ENCODE measurements at regions not wholly inside any gene's neighbourhood (a gene's known extent, or its start where the extent isn't known, plus 50 kb on each side); places are given as distances from the start of the nearest gene placed in this dataset.

DNA sequence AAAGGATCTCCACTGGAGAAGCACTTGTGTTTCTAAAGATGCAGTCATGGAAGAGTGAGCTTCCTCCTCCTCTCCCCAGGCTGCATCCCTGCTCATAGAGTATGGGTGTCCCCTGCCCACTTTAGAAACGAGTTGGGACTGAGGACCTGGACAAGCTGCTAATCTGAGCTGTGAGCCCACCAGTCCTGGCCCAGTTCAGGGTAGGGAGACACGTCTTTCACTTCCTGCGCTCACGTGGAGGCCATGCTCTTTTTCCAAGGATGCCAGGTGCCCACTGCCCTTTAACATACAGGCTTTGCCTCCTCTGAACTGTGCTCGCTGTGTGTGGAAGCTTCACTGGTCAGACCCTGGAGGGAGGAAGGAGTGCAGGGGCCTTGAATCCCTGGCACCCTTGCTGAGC, 316.3 kb downstream of the UACA start:
- in situ Hi-C loops (cut with HindIII; ENCODE audit: low sequenced_read_pairs), result no loop called here
- TF ChIP-seq, protein P1, sequence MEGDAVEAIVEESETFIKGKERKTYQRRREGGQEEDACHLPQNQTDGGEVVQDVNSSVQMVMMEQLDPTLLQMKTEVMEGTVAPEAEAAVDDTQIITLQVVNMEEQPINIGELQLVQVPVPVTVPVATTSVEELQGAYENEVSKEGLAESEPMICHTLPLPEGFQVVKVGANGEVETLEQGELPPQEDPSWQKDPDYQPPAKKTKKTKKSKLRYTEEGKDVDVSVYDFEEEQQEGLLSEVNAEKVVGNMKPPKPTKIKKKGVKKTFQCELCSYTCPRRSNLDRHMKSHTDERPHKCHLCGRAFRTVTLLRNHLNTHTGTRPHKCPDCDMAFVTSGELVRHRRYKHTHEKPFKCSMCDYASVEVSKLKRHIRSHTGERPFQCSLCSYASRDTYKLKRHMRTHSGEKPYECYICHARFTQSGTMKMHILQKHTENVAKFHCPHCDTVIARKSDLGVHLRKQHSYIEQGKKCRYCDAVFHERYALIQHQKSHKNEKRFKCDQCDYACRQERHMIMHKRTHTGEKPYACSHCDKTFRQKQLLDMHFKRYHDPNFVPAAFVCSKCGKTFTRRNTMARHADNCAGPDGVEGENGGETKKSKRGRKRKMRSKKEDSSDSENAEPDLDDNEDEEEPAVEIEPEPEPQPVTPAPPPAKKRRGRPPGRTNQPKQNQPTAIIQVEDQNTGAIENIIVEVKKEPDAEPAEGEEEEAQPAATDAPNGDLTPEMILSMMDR (IDR thresholded peaks at IDR 0.05; ENCODE audit: low read depth, low read length), result no peak
- DNase-seq (ENCODE audit: low read depth, low spot score), result no peak
- H3K4me3 ChIP-seq (ENCODE audit: low read depth, low read length), result no peak overlapping the region

DNA sequence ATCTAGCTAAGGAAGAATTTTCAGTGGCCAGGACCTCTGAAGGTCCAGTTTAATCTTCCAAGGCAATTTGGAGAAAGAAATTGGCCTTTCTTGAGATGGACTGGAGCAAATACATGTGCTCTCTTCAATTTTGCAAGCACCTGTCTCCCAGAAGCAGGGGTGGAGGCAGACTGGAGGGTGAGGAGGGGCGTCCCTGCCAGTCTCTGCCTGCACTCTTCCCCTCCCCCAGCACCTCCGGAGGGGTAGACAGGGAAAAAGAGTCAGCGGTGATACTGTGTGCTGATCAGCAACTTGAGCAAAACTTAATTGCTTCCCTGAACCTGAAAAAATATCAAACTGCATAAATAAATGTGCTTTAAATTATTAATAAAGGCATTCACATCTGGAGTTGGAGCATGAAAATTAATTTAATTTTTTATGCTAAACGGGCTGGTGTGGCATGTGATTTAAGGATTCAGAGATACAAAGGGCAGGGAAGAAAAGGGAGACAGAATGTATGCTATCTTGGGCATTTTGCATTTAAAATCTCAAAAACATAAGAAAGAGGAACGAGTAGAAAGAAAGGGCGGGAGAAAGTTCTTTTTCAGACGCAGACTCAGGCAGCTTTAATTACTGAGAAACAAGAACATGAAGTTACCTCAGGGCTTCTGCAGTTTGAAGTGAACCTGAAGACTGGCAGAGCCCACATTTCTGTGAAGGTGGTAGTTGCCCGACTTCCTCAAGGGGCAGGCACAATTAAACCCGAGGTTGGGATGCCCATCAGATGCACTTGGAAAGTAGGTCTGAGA, 319.7 kb downstream of the UACA start:
- in situ Hi-C loops (cut with HindIII; ENCODE audit: low sequenced_read_pairs), result no loop called here
- DNase-seq (ENCODE audit: low read depth, low spot score), result no peak
- H3K4me3 ChIP-seq (ENCODE audit: low read depth, low read length), result no peak overlapping the region
- TF ChIP-seq, protein P1 (IDR thresholded peaks at IDR 0.05; ENCODE audit: low read depth, low read length), result no peak

DNA sequence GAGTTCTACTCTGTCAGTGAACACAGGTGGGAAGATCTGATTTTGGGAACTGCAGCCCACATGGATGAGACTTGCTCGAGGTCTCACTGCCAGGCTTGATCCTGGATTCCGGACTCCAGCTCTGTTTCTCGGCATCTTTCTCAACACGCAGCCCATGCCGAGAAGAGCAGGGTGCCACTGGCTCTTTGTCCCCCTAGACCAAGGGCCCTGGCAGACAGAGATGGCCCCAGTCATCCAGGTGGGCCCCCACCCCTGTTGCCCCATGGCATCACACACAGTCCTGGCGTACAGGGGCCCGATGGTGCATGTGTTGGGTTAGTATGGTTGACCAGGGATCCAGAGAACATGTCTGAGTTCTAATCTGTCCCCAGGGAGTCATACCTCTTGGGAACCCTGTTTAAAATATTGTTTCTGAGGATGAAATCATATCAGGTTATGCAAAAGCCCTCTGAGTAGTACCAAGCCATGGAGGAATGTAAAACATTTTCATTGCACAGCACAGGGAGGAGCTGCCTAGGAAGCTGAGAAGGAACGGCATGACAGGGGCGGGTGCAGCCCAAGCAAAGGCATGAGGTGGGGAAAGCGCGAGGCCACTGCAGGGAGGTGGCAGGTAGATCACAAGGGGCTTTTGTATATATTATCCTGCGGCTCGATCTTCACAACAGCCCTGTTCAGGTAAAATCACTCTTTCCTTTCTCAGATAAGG, 320.6 kb downstream of the UACA start:
- no peak for DNase-seq (ENCODE audit: low read depth, low spot score)
- no peak overlapping the region for H3K4me3 ChIP-seq (ENCODE audit: low read depth, low read length)
- in situ Hi-C loops (cut with HindIII; ENCODE audit: low sequenced_read_pairs), result no loop called here
- TF ChIP-seq, protein P1 (IDR thresholded peaks at IDR 0.05; ENCODE audit: low read depth, low read length), result no peak

DNA sequence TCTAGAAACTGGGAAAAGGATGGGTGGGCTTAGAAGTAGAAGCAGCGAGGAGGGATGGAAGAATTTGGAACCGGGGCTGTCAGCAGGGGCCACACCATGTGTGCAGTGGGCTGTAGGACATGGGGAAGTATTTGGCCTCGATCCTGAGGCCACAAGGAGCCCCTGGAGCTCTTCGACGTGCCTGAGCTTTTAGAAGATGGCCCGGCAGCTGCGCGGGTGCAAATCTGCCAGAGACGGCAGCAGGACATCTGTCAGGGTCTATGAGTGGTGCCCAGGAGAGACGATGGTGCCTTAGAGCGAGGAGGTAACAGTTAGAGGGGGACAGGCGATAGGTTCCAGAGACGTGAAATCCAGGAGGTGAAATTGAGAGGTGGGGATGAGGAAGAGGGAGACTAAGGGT, 321.1 kb downstream of the UACA start:
- DNase-seq (ENCODE audit: low read depth, low spot score), result no peak
- no peak overlapping the region for H3K4me3 ChIP-seq (ENCODE audit: low read depth, low read length)
- in situ Hi-C loops (cut with HindIII; ENCODE audit: low sequenced_read_pairs), result no loop called here
- TF ChIP-seq, protein P1 (IDR thresholded peaks at IDR 0.05; ENCODE audit: low read depth, low read length), result no peak

DNA sequence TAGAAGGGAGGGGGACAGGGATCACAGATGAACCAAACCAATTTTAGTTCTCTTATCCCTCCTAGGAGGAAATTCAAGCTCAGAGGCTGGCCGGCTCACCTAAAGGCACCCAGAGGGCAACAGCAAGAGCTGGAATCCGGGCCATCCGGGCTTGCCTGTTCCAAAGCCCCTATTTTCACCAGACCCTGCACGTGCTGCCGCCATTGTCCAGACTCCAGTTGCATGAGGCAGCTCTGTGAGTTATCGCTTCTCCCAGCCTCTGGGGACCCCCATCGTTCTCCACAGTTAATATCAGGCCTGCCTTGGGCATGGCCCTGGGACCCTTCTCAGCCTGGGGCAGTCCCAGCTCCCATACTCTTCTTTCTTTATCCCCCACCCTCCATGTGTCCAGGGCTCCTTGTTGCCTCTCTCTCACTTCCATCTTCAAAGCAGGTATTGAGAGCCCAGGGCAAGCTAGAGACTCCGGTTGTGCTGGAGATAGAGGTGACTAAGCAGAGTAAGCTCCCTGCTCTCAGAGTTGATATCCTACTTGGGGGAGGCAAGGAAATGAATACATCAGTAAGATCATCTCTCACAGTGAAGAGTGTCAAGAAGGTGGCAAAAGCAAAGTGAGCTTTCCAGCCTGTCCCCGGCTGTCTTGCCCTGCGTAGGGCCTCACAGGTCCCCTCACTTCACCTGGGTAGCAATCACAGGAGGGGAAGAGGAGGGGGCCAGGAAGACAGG, 322.8 kb downstream of the UACA start:
- H3K4me3 ChIP-seq (ENCODE audit: low read depth, low read length), result no peak overlapping the region
- DNase-seq (ENCODE audit: low read depth, low spot score), result no peak
- TF ChIP-seq, protein P1 (IDR thresholded peaks at IDR 0.05; ENCODE audit: low read depth, low read length), result no peak
- in situ Hi-C loops (cut with HindIII; ENCODE audit: low sequenced_read_pairs), result no loop called here

DNA sequence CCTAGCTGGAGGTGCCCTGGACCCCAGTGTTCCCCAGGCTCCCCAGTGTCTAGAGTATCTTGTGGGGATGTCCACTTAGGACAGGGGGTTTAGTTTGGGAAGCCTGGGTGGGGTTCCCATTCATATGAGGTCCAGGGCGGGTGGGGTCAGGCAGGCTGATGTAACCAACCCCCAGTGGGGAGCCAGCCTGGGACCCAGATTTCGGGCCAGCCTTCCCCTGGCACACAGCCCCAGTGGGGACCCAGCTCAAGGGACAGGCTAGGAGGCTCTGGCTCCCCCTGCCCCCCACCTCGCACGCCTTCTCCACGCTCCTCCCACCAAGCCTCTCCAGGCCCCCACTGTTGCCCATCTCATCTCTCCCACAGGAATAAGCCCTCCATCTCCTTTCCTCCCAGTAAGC, 323.5 kb downstream of the UACA start:
- H3K4me3 ChIP-seq (ENCODE audit: low read depth, low read length), result no peak overlapping the region
- in situ Hi-C loops (cut with HindIII; ENCODE audit: low sequenced_read_pairs), result no loop called here
- TF ChIP-seq, protein P1 (IDR thresholded peaks at IDR 0.05; ENCODE audit: low read depth, low read length), result no peak
- no peak for DNase-seq (ENCODE audit: low read depth, low spot score)
